ENCODE measurements at regions not wholly inside any gene's neighbourhood (a gene's known extent, or its start where the extent isn't known, plus 50 kb on each side); places are given as distances from the start of the nearest gene placed in this dataset.

GRCh38 chr18:60503199-60503598 is 130.6 kb upstream of the MC4R start:
- TF ChIP-seq CTCF (IDR thresholded peaks at IDR 0.05; ENCODE audit: control extremely low read depth in 1 of 3, insufficient read depth in 1 of 3, low read depth in 1 of 3, low read length in 3 of 3): no peak
- TF ChIP-seq POLR2AphosphoS5 (IDR thresholded peaks at IDR 0.05; ENCODE audit: low read depth, low read length): no peak
- TF ChIP-seq TAF1 (IDR thresholded peaks at IDR 0.05; ENCODE audit: low read depth, low read length): no peak
- TF ChIP-seq EZH2 (IDR thresholded peaks at IDR 0.05; ENCODE audit: low read depth, low read length, severe bottlenecking): no peak
- no peak for TF ChIP-seq RXRA (IDR thresholded peaks at IDR 0.05; ENCODE audit: insufficient read depth, low read depth, low read length)

All from H1 (cell line).